ENCODE measurements at regions not wholly inside any gene's neighbourhood (a gene's known extent, or its start where the extent isn't known, plus 50 kb on each side); places are given as distances from the start of the nearest gene placed in this dataset.

DNA sequence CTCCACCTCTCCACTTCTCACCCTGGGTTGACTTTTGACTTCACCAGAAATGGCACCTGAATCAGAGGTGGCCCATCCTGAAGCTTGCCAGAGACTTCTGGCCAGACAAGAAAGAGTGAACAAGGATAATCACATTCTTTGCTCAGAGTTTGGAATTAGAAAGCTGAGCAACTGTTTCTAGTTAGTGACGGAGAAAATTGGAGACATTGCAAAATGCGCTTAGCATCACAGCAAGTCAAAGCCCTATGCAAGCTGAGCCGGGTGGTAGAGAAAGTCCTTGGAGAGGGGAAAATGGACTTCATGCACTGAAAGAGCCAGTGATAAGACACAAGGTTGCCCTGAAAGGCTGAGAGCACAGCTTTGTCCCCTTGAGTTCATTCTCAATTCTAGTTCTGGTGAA, 161.8 kb downstream of the PAH start:
- WGBS: 97% methylated on average over 3 of the region's 3 CpGs
- Histone ChIP-seq H3K4me1 (ENCODE audit: control insufficient read depth, insufficient read depth, low read depth, low read length) (no peaks in the 10 kb centered on the region), H2BK12ac (ENCODE audit: low read length in 2 of 2) (no peak overlapping the region), H3K4me3 (ENCODE audit: insufficient read depth in 1 of 2, low read depth in 1 of 2, low read length in 2 of 2) (no peak overlapping the region), H2AK5ac (ENCODE audit: low read length, severe bottlenecking) (no peak overlapping the region), H3K14ac (ENCODE audit: low read length in 2 of 2) (no peak overlapping the region), H3K79me1 (replicated peaks; ENCODE audit: low read length, poor library complexity, severe bottlenecking) (no peaks in the 10 kb centered on the region), H3K9ac (ENCODE audit: low read length) (no peak overlapping the region), H3K36me3 (ENCODE audit: control insufficient read depth in 1 of 2, insufficient read depth in 2 of 2, low read depth in 1 of 2, low read length in 2 of 2) (no peaks in the 10 kb centered on the region), H3K18ac (ENCODE audit: low read depth in 1 of 2, low read length in 2 of 2) (no peak overlapping the region), H2BK5ac (ENCODE audit: low read depth, low read length, poor library complexity, severe bottlenecking) (no peak overlapping the region), H3K23ac (ENCODE audit: low read length in 2 of 2) (no peak overlapping the region), H3K9me3 (ENCODE audit: control insufficient read depth, low read length) (no peaks in the 10 kb centered on the region), H2AFZ (ENCODE audit: low read depth, low read length) (no peak overlapping the region), H2BK15ac (ENCODE audit: low read depth, poor library complexity, severe bottlenecking) (no peak overlapping the region), H3K4ac (ENCODE audit: low read depth in 1 of 2, low read length in 2 of 2) (no peak overlapping the region), H2BK120ac (ENCODE audit: low read depth, low read length) (no peak overlapping the region), H3K27me3 (ENCODE audit: control insufficient read depth in 1 of 2, insufficient read depth in 1 of 2, low read length in 2 of 2) (no peaks in the 10 kb centered on the region), H4K91ac (ENCODE audit: low read length) (no peak overlapping the region), H4K8ac (ENCODE audit: low read length) (no peak overlapping the region), H3K4me2 (ENCODE audit: low read length, poor library complexity, severe bottlenecking) (no peak overlapping the region), H3K27ac (ENCODE audit: low read length, poor library complexity, severe bottlenecking) (no peak overlapping the region)
- no peak for DNase-seq

DNA sequence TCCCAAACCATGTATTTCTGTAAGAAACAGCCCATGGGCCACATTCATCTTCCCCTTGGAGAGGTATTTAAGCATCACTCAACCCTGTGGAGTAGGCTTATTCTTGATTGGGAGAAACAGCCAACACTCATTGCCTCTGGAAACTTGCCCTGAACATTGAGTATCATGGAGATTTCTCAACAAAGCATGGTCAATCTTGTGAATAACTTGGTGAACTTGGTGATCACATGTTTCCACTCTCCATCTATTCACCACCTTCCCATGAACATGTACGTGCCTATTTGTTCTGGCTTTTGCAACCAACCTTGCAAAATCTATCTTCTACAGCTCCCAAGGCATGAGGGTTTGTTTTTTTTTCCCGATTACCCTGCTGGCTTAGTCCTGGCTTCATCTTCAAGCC, 163.2 kb downstream of the PAH start:
- no peak overlapping the region for H3K9ac ChIP-seq (ENCODE audit: low read length)

GRCh38 chr12:102748704-102749103, 168.3 kb downstream of the PAH start:
- no peak overlapping the region for H2BK5ac ChIP-seq (ENCODE audit: low read depth, low read length, poor library complexity, severe bottlenecking)
- no peaks in the 10 kb centered on the region for H3K36me3 ChIP-seq (ENCODE audit: control insufficient read depth in 1 of 2, insufficient read depth in 2 of 2, low read depth in 1 of 2, low read length in 2 of 2)
- no peaks in the 10 kb centered on the region for H3K79me1 ChIP-seq (replicated peaks; ENCODE audit: low read length, poor library complexity, severe bottlenecking)
- H3K9me3 ChIP-seq (ENCODE audit: control insufficient read depth, low read length): no peaks in the 10 kb centered on the region
- H4K8ac ChIP-seq (ENCODE audit: low read length): no peak overlapping the region
- H2BK120ac ChIP-seq (ENCODE audit: low read depth, low read length): no peak overlapping the region
- H2BK12ac ChIP-seq (ENCODE audit: low read length in 2 of 2): no peak overlapping the region
- H2AFZ ChIP-seq (ENCODE audit: low read depth, low read length): no peak overlapping the region
- no peak overlapping the region for H3K4me3 ChIP-seq (ENCODE audit: insufficient read depth in 1 of 2, low read depth in 1 of 2, low read length in 2 of 2)
- no peak overlapping the region for H3K4me2 ChIP-seq (ENCODE audit: low read length, poor library complexity, severe bottlenecking)
- H3K18ac ChIP-seq (ENCODE audit: low read depth in 1 of 2, low read length in 2 of 2): no peak overlapping the region
- H3K14ac ChIP-seq (ENCODE audit: low read length in 2 of 2): no peak overlapping the region
- no peak overlapping the region for H2AK5ac ChIP-seq (ENCODE audit: low read length, severe bottlenecking)
- DNase-seq: no peak
- no peak overlapping the region for H3K23ac ChIP-seq (ENCODE audit: low read length in 2 of 2)
- no peaks in the 10 kb centered on the region for H3K4me1 ChIP-seq (ENCODE audit: control insufficient read depth, insufficient read depth, low read depth, low read length)
- H3K27me3 ChIP-seq (ENCODE audit: control insufficient read depth in 1 of 2, insufficient read depth in 1 of 2, low read length in 2 of 2): no peaks in the 10 kb centered on the region
- no peak overlapping the region for H3K9ac ChIP-seq (ENCODE audit: low read length)
- no peak overlapping the region for H3K4ac ChIP-seq (ENCODE audit: low read depth in 1 of 2, low read length in 2 of 2)
- H2BK15ac ChIP-seq (ENCODE audit: low read depth, poor library complexity, severe bottlenecking): no peak overlapping the region
- no peak overlapping the region for H3K27ac ChIP-seq (ENCODE audit: low read length, poor library complexity, severe bottlenecking)
- no peak overlapping the region for H4K91ac ChIP-seq (ENCODE audit: low read length)
- WGBS: 76% methylated on average over 3 of the region's 3 CpGs

More for the DNA sequence above, 163.2 kb downstream of the PAH start:
- H3K9me3 ChIP-seq (ENCODE audit: control insufficient read depth, low read length): no peaks in the 10 kb centered on the region
- H3K18ac ChIP-seq (ENCODE audit: low read depth in 1 of 2, low read length in 2 of 2): no peak overlapping the region
- no peaks in the 10 kb centered on the region for H3K79me1 ChIP-seq (replicated peaks; ENCODE audit: low read length, poor library complexity, severe bottlenecking)
- no peak overlapping the region for H2AFZ ChIP-seq (ENCODE audit: low read depth, low read length)
- DNase-seq: no peak
- no peak overlapping the region for H4K91ac ChIP-seq (ENCODE audit: low read length)
- H3K4me3 ChIP-seq (ENCODE audit: insufficient read depth in 1 of 2, low read depth in 1 of 2, low read length in 2 of 2): no peak overlapping the region
- H2BK5ac ChIP-seq (ENCODE audit: low read depth, low read length, poor library complexity, severe bottlenecking): no peak overlapping the region
- no peak overlapping the region for H2BK15ac ChIP-seq (ENCODE audit: low read depth, poor library complexity, severe bottlenecking)
- no peaks in the 10 kb centered on the region for H3K27me3 ChIP-seq (ENCODE audit: control insufficient read depth in 1 of 2, insufficient read depth in 1 of 2, low read length in 2 of 2)
- WGBS: 71% methylated on average over 2 of the region's 2 CpGs
- no peak overlapping the region for H3K4ac ChIP-seq (ENCODE audit: low read depth in 1 of 2, low read length in 2 of 2)
- no peaks in the 10 kb centered on the region for H3K36me3 ChIP-seq (ENCODE audit: control insufficient read depth in 1 of 2, insufficient read depth in 2 of 2, low read depth in 1 of 2, low read length in 2 of 2)
- H4K8ac ChIP-seq (ENCODE audit: low read length): no peak overlapping the region
- no peak overlapping the region for H2AK5ac ChIP-seq (ENCODE audit: low read length, severe bottlenecking)
- H3K4me1 ChIP-seq (ENCODE audit: control insufficient read depth, insufficient read depth, low read depth, low read length): no peaks in the 10 kb centered on the region
- H3K23ac ChIP-seq (ENCODE audit: low read length in 2 of 2): no peak overlapping the region
- H3K27ac ChIP-seq (ENCODE audit: low read length, poor library complexity, severe bottlenecking): no peak overlapping the region
- H3K14ac ChIP-seq (ENCODE audit: low read length in 2 of 2): no peak overlapping the region
- H2BK12ac ChIP-seq (ENCODE audit: low read length in 2 of 2): no peak overlapping the region
- H2BK120ac ChIP-seq (ENCODE audit: low read depth, low read length): no peak overlapping the region
- no peak overlapping the region for H3K4me2 ChIP-seq (ENCODE audit: low read length, poor library complexity, severe bottlenecking)

GRCh38 chr12:102746963-102747362, 170.1 kb downstream of the PAH start:
- Histone ChIP-seq H3K79me1 (replicated peaks; ENCODE audit: low read length, poor library complexity, severe bottlenecking) (no peaks in the 10 kb centered on the region), H2BK120ac (ENCODE audit: low read depth, low read length) (no peak overlapping the region), H3K36me3 (ENCODE audit: control insufficient read depth in 1 of 2, insufficient read depth in 2 of 2, low read depth in 1 of 2, low read length in 2 of 2) (no peaks in the 10 kb centered on the region), H2AK5ac (ENCODE audit: low read length, severe bottlenecking) (no peak overlapping the region), H4K91ac (ENCODE audit: low read length) (no peak overlapping the region), H3K4me1 (ENCODE audit: control insufficient read depth, insufficient read depth, low read depth, low read length) (no peaks in the 10 kb centered on the region), H3K9me3 (ENCODE audit: control insufficient read depth, low read length) (no peaks in the 10 kb centered on the region), H3K9ac (ENCODE audit: low read length) (no peak overlapping the region), H3K4me2 (ENCODE audit: low read length, poor library complexity, severe bottlenecking) (no peak overlapping the region), H2BK12ac (ENCODE audit: low read length in 2 of 2) (no peak overlapping the region), H3K27me3 (ENCODE audit: control insufficient read depth in 1 of 2, insufficient read depth in 1 of 2, low read length in 2 of 2) (no peaks in the 10 kb centered on the region), H3K4me3 (ENCODE audit: insufficient read depth in 1 of 2, low read depth in 1 of 2, low read length in 2 of 2) (no peak overlapping the region), H2AFZ (ENCODE audit: low read depth, low read length) (no peak overlapping the region), H3K27ac (ENCODE audit: low read length, poor library complexity, severe bottlenecking) (no peak overlapping the region), H2BK5ac (ENCODE audit: low read depth, low read length, poor library complexity, severe bottlenecking) (no peak overlapping the region), H3K14ac (ENCODE audit: low read length in 2 of 2) (no peak overlapping the region), H3K18ac (ENCODE audit: low read depth in 1 of 2, low read length in 2 of 2) (no peak overlapping the region), H3K23ac (ENCODE audit: low read length in 2 of 2) (no peak overlapping the region), H3K4ac (ENCODE audit: low read depth in 1 of 2, low read length in 2 of 2) (no peak overlapping the region), H2BK15ac (ENCODE audit: low read depth, poor library complexity, severe bottlenecking) (no peak overlapping the region), H4K8ac (ENCODE audit: low read length) (no peak overlapping the region)
- 79% methylated on average over 4 of the region's 4 CpGs for WGBS
- no peak for DNase-seq

All from mesenchymal stem cell (in vitro differentiated cells and primary cell).